ENCODE measurements at regions not wholly inside any gene's neighbourhood (a gene's known extent, or its start where the extent isn't known, plus 50 kb on each side); places are given as distances from the start of the nearest gene placed in this dataset.

DNA sequence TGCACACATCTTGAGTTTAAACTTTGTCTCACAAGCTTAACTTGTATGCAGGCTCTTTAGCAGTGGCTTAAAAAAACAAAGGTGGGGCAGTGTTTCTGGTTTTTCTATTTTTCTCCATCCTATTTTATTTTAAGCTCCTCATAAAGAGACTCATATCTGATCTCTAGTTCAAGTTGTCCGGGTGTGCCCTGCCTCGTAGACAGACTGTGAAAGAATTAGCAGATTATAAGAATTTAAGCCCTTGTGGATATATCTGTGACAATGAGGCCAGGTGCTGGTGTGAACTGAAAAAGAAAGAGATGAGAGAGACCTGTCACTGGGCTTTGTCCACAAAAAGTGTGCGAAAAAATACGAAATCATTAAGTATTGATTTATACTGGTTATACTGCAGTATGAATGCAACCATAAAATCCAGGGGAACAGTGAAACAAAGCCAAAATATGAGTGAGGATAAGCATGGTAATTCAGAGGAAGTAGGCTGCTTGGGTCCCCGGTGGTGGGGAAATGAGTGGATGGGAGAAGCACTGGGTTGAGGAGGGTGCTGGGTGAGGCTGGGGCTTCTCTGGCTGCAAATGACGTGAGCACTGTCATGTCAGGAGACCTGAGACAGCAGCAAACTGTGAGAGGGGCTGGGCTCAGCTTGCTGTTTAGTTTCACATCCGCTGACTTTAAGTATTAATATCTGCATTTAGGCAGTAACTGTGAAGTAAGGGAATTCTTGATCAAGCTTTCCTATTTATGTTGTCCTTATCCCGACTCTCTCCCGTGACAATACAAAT, 179.7 kb upstream of the ANKRD55 start:
- TF ChIP-seq, protein P1, sequence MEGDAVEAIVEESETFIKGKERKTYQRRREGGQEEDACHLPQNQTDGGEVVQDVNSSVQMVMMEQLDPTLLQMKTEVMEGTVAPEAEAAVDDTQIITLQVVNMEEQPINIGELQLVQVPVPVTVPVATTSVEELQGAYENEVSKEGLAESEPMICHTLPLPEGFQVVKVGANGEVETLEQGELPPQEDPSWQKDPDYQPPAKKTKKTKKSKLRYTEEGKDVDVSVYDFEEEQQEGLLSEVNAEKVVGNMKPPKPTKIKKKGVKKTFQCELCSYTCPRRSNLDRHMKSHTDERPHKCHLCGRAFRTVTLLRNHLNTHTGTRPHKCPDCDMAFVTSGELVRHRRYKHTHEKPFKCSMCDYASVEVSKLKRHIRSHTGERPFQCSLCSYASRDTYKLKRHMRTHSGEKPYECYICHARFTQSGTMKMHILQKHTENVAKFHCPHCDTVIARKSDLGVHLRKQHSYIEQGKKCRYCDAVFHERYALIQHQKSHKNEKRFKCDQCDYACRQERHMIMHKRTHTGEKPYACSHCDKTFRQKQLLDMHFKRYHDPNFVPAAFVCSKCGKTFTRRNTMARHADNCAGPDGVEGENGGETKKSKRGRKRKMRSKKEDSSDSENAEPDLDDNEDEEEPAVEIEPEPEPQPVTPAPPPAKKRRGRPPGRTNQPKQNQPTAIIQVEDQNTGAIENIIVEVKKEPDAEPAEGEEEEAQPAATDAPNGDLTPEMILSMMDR (IDR thresholded peaks at IDR 0.05), result no peak
- no peak for TF ChIP-seq POLR2A (IDR thresholded peaks at IDR 0.05; ENCODE audit: low read depth)
